Left colon (tissue), 2 donors: ENCODE measurements at regions not wholly inside any gene's neighbourhood (a gene's known extent, or its start where the extent isn't known, plus 50 kb on each side); places are given as distances from the start of the nearest gene placed in this dataset.

ENCODE experiments used
- ATAC-seq: fragments of 200-7000 bp; cut with Tn5 transposase; one replicate; pipeline ENCODE4 v1.9.1; 2020; ENCODE audit warnings: mild to moderate bottlenecking, moderate library complexity
- DNase-seq, 2 donors: peaks; one replicate each; pipeline ENCODE4 v3.0.0-alpha.2; 2020
- intact Hi-C, 2 donors: fragments of 100-400 bp; cut with DNase I in 1 of 2; cut with micrococcal nuclease in 1 of 2; formaldehyde crosslinking; loops; one replicate each; pipeline versions ENCODE4 v1.11.2 to v1.14.0; 2022; cut with DNase I, micrococcal nuclease
- donor health status: DM: no; HTN: no; CAD: no.
- donor health status: DM: yes; HTN: yes; CAD: no.

DNA sequence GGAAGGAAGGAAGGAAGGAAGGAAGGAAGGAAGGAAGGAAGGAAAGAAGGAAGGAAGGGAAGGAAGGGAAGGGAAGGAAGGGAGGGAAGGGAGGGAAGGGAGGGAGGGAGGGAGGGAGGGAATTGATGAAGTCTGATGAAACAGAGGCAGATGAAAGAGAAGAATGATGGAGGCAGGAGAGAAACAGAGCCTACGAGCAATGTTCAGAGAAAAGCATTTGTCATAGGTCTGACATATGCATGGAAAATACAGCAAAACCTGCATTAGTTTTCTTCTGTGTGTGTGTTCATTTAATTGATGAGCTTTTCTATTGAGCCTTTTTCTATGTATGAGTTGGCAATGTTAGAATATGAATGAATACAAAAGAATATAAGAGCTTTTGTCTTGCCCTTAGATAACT is 343.4 kb downstream of the GXYLT1 start:
- intact Hi-C loops = no loop called here
- ATAC-seq (no peak), DNase-seq (no peak)

DNA sequence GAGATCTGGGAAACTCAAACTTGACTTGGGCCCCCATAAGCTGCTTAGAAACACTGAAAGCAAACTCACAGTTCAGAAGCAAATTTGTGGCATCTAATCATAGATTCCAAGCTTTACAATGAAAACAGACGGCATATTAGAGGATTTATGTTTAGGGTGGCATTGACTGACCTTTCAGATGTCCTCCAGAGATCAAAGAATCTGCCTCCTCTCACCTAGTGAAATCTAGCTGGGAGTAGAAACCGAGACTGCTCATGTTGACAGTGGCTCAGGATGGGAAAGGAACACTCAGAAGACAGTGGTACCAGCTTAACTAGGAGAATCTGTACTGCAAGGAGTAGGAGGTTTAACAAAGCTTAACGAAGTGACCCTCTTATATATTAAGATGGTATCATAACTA is 345.0 kb downstream of the GXYLT1 start:
- ATAC-seq (no peak), DNase-seq (no peak)
- intact Hi-C loops = no loop called here

DNA sequence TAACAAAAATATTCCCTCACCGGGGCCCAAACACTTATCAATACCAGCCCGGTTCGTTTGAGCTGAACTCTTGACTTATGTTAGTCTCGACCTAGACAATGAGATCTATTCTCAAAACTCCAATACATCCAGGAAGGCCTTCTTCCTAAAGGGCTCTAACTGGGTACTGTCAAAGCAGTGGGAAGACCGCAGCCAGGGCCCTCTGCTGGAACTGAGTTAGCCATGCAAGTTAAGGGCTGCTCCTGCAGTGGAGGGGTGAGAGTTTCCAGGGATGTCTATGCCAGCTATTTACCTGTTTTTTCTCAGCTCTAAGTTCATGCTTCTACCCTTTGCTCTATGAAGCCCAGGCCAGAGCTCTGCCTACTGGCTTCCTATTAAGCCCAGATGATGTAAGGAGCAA is 348.8 kb downstream of the GXYLT1 start:
- no peak for DNase-seq
- no peak for ATAC-seq
- intact Hi-C loops = no loop called here

DNA sequence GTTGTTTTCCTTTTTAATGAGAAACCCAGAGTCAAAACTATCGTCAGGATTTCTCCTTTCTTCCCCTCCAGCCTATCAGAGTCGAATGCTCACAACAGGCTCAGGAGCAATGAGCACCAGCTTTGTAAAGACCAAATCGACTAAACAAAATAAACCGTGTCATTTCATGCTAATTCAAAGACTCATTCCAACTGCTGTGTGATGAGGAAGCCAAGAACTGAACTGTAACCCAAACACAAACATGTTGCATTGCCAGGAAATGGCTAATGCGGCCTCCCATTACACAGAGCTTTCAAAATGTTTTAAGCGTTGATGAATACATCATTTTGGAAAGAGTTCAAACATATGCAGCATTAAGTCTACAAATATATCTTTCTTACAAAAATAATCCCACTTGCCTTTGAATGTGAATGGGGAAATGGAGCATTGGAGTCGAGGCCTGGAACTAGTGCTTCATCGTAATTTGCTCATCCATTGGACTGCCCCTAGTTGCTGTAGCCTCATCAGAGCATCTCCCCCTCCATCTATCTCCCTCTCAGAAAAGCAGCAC is 349.5 kb downstream of the GXYLT1 start:
- intact Hi-C loops = no loop called here
- no peak for DNase-seq
- ATAC-seq = no peak

GRCh38 chr12:41794336-41794735 is 350.3 kb downstream of the GXYLT1 start:
- intact Hi-C loops = no loop called here
- no peak for ATAC-seq

GRCh38 chr12:41784957-41785356 is 359.7 kb downstream of the GXYLT1 start:
- DNase-seq (no peak), ATAC-seq (no peak)
- intact Hi-C loops = no loop called here

More at GRCh38 chr12:41794336-41794735, 350.3 kb downstream of the GXYLT1 start:
- DNase-seq = no peak

- intact Hi-C loops = no loop called here
- ATAC-seq = no peak
- DNase-seq = no peak
These were observed 365.7 kb downstream of the GXYLT1 start for GRCh38 chr12:41778934-41779333.

DNA sequence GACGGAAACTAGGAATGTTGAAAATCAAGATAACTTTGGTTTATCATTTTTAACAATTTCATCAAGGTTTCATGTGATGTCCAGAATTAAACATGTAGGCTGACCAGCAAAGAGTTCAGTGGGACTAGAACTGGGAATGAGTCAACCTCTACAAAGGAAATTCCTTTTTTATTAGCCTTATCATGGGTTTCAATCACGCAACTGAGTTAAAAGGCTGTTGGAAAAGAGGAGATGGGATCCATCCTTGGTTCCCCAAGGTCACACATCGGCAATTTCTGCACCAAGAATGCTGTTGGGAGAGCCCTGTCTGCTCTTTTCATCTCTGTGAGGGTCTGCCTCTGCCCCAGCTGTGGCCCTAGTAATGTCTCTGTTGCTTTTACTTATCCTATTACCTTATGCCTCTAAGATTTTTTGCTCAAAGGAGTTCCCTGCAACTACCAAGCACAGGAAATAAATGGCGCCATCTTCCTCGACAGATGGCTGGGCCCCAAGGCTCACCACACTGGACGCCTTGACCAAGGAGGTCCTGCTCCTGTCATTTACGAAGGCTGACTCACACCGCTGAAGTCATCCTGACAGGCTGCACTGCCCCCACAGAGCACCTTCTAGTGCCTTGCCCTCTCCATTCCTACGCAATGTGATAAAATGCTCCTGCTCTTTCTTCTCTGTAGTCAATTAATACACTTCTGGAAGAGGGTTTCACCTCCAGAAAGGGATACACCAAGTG is 367.4 kb downstream of the GXYLT1 start:
- intact Hi-C loops = no loop called here
- ATAC-seq (no peak), DNase-seq (no peak)

GRCh38 chr12:41772478-41772877 is 372.2 kb downstream of the GXYLT1 start:
- intact Hi-C loops = no loop called here
- no peak for ATAC-seq
- DNase-seq = no peak

DNA sequence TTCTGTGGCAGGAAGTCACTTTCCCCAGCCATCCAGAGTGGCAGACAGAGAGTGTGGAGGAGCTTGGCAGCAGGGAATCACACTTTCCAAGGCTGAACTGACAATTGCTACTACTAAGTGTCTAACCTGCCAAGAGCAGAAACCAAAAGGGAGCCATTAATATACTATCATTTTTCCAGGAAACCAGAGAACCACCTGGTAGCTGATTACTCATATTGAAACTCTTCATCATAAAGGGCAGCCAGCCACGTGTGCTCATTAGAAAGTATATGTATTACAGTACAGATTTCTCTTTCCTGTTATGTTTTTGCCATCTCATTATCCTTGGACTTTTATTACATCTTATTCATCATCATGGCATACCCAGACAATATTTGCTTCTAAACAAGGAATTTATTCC is 374.9 kb downstream of the GXYLT1 start:
- DNase-seq = no peak
- intact Hi-C loops = no loop called here
- no peak for ATAC-seq

DNA sequence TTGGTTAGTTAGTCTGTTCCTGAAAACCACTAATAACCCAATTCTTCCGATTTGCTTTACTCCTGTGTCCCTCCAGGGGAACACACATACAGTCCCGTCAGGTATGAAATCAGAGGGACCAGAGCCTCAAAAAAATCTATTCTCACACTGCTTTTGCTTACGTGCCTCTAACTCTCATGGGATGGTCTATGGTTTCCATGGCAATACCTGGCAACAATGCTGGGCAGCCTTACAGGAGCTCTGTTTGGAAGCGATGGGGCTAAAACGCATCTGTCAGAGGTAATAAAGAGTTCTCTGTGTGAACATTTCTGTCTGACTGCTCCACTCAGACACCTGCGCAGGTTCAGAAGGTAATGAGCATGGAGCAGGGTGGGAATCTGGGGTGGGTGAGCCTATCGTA is 376.2 kb downstream of the GXYLT1 start:
- ATAC-seq (no peak), DNase-seq (no peak)
- intact Hi-C loops = no loop called here

DNA sequence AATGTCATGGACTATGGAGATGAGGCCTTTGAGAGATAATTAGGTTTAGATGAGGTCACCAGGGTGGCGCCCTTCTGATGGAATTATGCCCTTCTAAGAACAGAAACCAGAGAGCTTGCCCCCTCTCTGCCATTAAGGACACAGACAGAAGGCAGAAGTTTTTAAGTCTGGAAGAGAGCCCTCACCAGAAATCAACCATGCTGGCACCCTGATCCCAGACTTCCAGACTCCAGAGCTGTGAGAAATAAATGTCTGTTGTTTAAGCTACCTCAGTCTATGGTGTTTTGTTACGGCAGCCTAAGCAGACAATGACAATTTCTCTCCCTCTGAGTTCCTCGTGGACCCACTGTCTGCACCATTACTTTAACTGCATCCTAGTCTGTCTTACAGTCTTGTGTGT is 382.0 kb downstream of the GXYLT1 start:
- ATAC-seq (no peak), DNase-seq (no peak)
- intact Hi-C loops = no loop called here

GRCh38 chr12:41745593-41745992 is 399.1 kb downstream of the GXYLT1 start:
- intact Hi-C loops = no loop called here
- no peak for DNase-seq
- ATAC-seq = no peak

GRCh38 chr12:41743835-41744234 is 400.8 kb downstream of the GXYLT1 start:
- DNase-seq (no peak), ATAC-seq (no peak)
- intact Hi-C loops = no loop called here

- no peak for DNase-seq
- intact Hi-C loops = no loop called here
- no peak for ATAC-seq
These were observed 405.6 kb downstream of the GXYLT1 start for GRCh38 chr12:41739066-41739465.

DNA sequence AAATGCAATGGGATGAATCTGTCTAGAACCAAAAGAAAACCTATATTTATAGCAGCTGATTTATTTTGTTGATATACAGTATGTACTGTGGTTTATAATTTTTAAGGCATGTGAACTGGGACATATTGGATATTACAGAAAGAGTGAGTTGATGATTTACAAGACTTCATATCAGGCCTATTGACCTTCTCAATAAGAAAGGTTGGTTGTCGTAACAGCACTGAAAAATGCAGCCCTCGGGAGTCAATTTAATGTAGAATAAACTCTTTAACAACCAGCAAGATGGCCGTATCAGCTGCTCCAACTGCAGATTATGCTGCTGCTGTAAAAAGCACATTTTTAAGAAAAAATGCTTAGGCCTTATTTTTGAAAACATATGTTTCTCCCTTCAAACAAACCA is 407.3 kb downstream of the GXYLT1 start:
- intact Hi-C loops = no loop called here
- ATAC-seq = no peak
- no peak for DNase-seq

DNA sequence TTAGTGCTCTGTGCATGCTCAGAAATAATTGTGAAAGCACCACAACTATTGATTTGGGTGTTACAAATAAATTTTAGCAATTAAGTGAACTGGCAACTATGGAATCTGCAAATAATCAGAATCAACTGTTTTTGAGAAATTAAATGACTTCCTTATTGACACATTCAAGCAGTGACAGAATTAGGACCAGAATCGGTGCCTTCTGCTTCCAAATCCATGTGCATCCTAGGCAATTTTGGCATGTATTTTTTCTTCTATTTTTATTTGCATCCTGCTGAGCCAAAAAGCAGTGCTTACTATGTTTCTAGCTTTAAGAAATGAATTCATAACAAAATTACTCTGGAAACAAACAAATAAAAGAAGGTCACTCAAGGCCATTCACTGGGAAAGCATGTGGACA is 408.2 kb downstream of the GXYLT1 start:
- ATAC-seq (no peak), DNase-seq (no peak)
- intact Hi-C loops = no loop called here

- no peak for DNase-seq
- no peak for ATAC-seq
- intact Hi-C loops = no loop called here
These were observed 413.0 kb downstream of the GXYLT1 start for GRCh38 chr12:41731691-41732090.

GRCh38 chr12:41731061-41731460 is 413.6 kb downstream of the GXYLT1 start:
- DNase-seq = no peak
- intact Hi-C loops = no loop called here
- no peak for ATAC-seq

DNA sequence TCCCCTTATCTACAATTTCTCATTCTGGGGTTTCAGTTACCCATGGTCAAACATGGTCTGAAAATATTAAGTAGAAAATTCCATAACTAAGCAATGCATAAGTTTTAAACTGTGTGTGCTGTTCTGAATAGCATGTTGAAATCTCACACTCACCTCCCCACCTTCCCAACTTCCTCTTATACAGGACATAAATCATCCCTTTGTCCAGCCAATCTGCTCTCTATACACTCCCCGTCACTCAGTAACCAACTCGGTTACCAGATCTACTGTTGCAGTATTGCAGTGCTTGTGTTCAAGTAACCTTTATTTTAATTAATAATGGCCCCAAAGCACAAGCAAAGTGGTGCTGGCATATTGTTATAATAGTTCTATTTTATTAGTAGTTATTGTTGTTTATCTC is 420.5 kb downstream of the GXYLT1 start:
- ATAC-seq = no peak
- intact Hi-C loops = no loop called here
- no peak for DNase-seq

GRCh38 chr12:41719214-41719613 is 425.5 kb downstream of the GXYLT1 start:
- ATAC-seq = no peak
- intact Hi-C loops = no loop called here

More at GRCh38 chr12:41719214-41719613, 425.5 kb downstream of the GXYLT1 start:
- no peak for DNase-seq
